Astrocyte (in vitro differentiated cells and primary cell): ENCODE measurements at regions not wholly inside any gene's neighbourhood (a gene's known extent, or its start where the extent isn't known, plus 50 kb on each side); places are given as distances from the start of the nearest gene placed in this dataset.
A peak's percentile ranks its signal among the peaks of the same experiment; 100 is the strongest.

Experiments used
- DNase-seq: peaks from one replicate; pipeline ENCODE4 v3.0.0-alpha.2; 2010; ENCODE audit warnings: low read depth
- FAIRE-seq: peaks from 2 replicates; lab custom pipeline; 2011; peaks lifted over from hg19 to GRCh38; lab: Jason Lieb, UNC
- H2AFZ ChIP-seq: 2 replicates; pipeline ENCODE4 v1.6.0; 2012; ENCODE audit warnings: low read depth, low read length, inconsistent platforms
- H3K27ac ChIP-seq: 2 replicates; pipeline ENCODE4 v1.5.1; 2011; ENCODE audit warnings: low read depth, low read length, inconsistent platforms
- H3K27me3 ChIP-seq: 2 replicates; pipeline ENCODE4 v1.6.0; 2011; ENCODE audit warnings: low read length, inconsistent platforms; ENCODE audit not compliant: insufficient read depth
- H3K36me3 ChIP-seq: 2 replicates; pipeline ENCODE4 v1.5.1; 2011; ENCODE audit warnings: low read length, inconsistent platforms; ENCODE audit not compliant: insufficient read depth
- H3K4me1 ChIP-seq: 2 replicates; pipeline ENCODE4 v1.5.1; 2011; ENCODE audit warnings: low read length, inconsistent platforms; ENCODE audit not compliant: insufficient read depth
- H3K4me2 ChIP-seq: 2 replicates; pipeline ENCODE4 v1.6.0; 2012; ENCODE audit warnings: low read length, inconsistent platforms
- H3K4me3 ChIP-seq: 2 replicates; pipeline ENCODE4 v1.5.1; 2011; ENCODE audit warnings: low read depth, mild to moderate bottlenecking, low read length, inconsistent platforms; ENCODE audit not compliant: insufficient read depth
- H3K79me2 ChIP-seq: 2 replicates; pipeline ENCODE4 v1.6.0; 2012; ENCODE audit warnings: mild to moderate bottlenecking, low read length, inconsistent platforms; ENCODE audit not compliant: insufficient read depth
- H3K9ac ChIP-seq: 2 replicates; pipeline ENCODE4 v1.6.0; 2012; ENCODE audit warnings: mild to moderate bottlenecking, low read length, inconsistent platforms
- H3K9me3 ChIP-seq: 2 replicates; pipeline ENCODE4 v1.5.1; 2012; ENCODE audit warnings: low read depth, mild to moderate bottlenecking, low read length, inconsistent platforms; ENCODE audit not compliant: insufficient read depth
- H4K20me1 ChIP-seq: 2 replicates; pipeline ENCODE4 v1.6.0; 2012; ENCODE audit warnings: low read length, inconsistent platforms; ENCODE audit not compliant: insufficient read depth
- H3K27ac Mint-ChIP-seq: one replicate; pipeline ENCODE4 v1.8.0; 2021; ENCODE audit warnings: mild to moderate bottlenecking, mixed read lengths; ENCODE audit not compliant: unreplicated experiment
- H3K27me3 Mint-ChIP-seq: one replicate; pipeline ENCODE4 v1.8.0; 2021; ENCODE audit warnings: low read depth, mixed read lengths; ENCODE audit not compliant: unreplicated experiment
- H3K36me3 Mint-ChIP-seq: one replicate; pipeline ENCODE4 v1.8.0; 2021; ENCODE audit warnings: low read depth, mixed read lengths; ENCODE audit not compliant: unreplicated experiment
- H3K4me1 Mint-ChIP-seq: one replicate; pipeline ENCODE4 v1.8.0; 2021; ENCODE audit warnings: low read depth, mixed read lengths; ENCODE audit not compliant: unreplicated experiment
- H3K4me3 Mint-ChIP-seq: one replicate; pipeline ENCODE4 v1.8.0; 2021; ENCODE audit warnings: mild to moderate bottlenecking, moderate library complexity, mixed read lengths; ENCODE audit not compliant: unreplicated experiment
- H3K9me3 Mint-ChIP-seq: one replicate; pipeline ENCODE4 v1.8.0; 2021; ENCODE audit warnings: mild to moderate bottlenecking, mixed read lengths; ENCODE audit not compliant: unreplicated experiment
- CTCF ChIP-seq: IDR thresholded peaks from 2 replicates; pipeline ENCODE4 v1.5.1; 2011; ENCODE audit warnings: low read depth, mild to moderate bottlenecking, inconsistent platforms, low read length, moderate library complexity; ENCODE audit not compliant: insufficient read depth
- EZH2 ChIP-seq: IDR thresholded peaks from 2 replicates; pipeline ENCODE4 v1.6.1; 2012; ENCODE audit warnings: mild to moderate bottlenecking, low read length, inconsistent platforms; ENCODE audit not compliant: insufficient read depth

- Histone ChIP-seq H3K27me3 (no peaks in the 10 kb centered on the region), H3K79me2 (no peaks in the 10 kb centered on the region), H2AFZ (no peak overlapping the region), H3K9me3 (no peaks in the 10 kb centered on the region), H3K27ac (peak overlapping the region; percentile 55), H3K36me3 (no peaks in the 10 kb centered on the region), H3K9ac (peak overlapping the region; percentile 54), H4K20me1 (no peaks in the 10 kb centered on the region), H3K4me3 (no peak overlapping the region), H3K4me1 (peaks cover 15% of the 10 kb centered on the region), H3K4me2 (peak overlapping the region; percentile 36)
- no peak for TF ChIP-seq EZH2
- TF ChIP-seq CTCF, result no peak
- H3K4me1 Mint-ChIP-seq, result peaks cover 24% of the 10 kb centered on the region
- H3K4me3 Mint-ChIP-seq, result no peak overlapping the region
- DNase-seq (peak; percentile 72), FAIRE-seq (no peak)
- H3K36me3 Mint-ChIP-seq, result no peaks in the 10 kb centered on the region
- H3K9me3 Mint-ChIP-seq, result peaks cover 3% of the 10 kb centered on the region
- H3K27ac Mint-ChIP-seq, result peak overlapping the region; percentile 95
- H3K27me3 Mint-ChIP-seq, result peaks cover 5% of the 10 kb centered on the region
These were observed 55.0 kb upstream of the ATP2B4 start for GRCh38 chr1:203571661-203572060.

DNA sequence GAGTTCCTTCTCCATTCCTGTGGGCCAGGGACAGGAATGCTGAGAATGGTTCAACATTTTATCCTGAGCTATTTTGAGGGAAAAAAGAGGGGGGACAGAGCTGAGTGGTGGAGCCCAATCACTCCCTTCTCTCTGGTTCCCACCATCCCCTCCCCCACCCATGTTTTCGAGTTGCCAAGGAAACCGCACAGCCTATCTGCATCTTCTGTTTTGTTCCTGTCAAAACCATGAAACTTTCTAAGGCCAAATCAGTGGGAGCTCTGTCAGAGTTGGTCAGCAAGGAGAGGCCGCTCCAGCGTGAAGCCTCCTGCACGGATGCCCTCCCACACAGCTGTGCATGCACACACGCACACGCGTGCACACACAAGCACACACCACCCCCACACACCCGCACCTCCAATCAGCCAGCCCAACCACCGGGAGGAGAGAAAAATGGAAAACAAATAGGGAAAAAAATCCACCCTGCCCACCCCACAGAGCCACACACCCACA lies 54.5 kb upstream of the ATP2B4 start:
- H4K20me1 ChIP-seq, result no peaks in the 10 kb centered on the region

More for the DNA sequence above, 54.5 kb upstream of the ATP2B4 start:
- Histone ChIP-seq H3K9me3 (no peaks in the 10 kb centered on the region), H3K36me3 (no peaks in the 10 kb centered on the region), H3K27me3 (no peaks in the 10 kb centered on the region), H3K4me2 (peak overlapping the region; percentile 36), H3K9ac (peak overlapping the region; percentile 54), H3K4me3 (no peak overlapping the region), H3K4me1 (peaks cover 15% of the 10 kb centered on the region), H3K79me2 (no peaks in the 10 kb centered on the region), H2AFZ (no peak overlapping the region), H3K27ac (peak overlapping the region; percentile 55)
- Mint-ChIP-seq H3K36me3 (no peaks in the 10 kb centered on the region), H3K4me1 (peaks cover 24% of the 10 kb centered on the region), H3K27ac (peak overlapping the region; percentile 95), H3K9me3 (peaks cover 3% of the 10 kb centered on the region), H3K4me3 (no peak overlapping the region), H3K27me3 (peaks cover 8% of the 10 kb centered on the region)
- no peak for TF ChIP-seq EZH2
- TF ChIP-seq CTCF, result no peak
- DNase-seq (peak; percentile 72), FAIRE-seq (no peak)
